ENCODE measurements at regions not wholly inside any gene's neighbourhood (a gene's known extent, or its start where the extent isn't known, plus 50 kb on each side); places are given as distances from the start of the nearest gene placed in this dataset.

- no peak for TF ChIP-seq ZBTB4 (CRISPR knock-in tag; IDR thresholded peaks at IDR 0.05)
- TF ChIP-seq STAT1 (conservative IDR thresholded peaks at IDR 0.05): no peak
These were observed 214.0 kb upstream of the ADRA1B start (continued) for GRCh38 chr5:159702301-159702700.

GRCh38 chr5:159702826-159703225 is 213.5 kb upstream of the ADRA1B start:
- no peak for FAIRE-seq
- no TSS peak for BruUV-seq (replicated peaks)
- Histone ChIP-seq H3K4me1 (ENCODE audit: control insufficient read depth, insufficient read depth, low read length) (no peaks in the 10 kb centered on the region), H3K36me3 (ENCODE audit: control insufficient read depth in 2 of 2, insufficient read depth in 2 of 2, low read length in 1 of 2) (no peaks in the 10 kb centered on the region), H3K4me2 (ENCODE audit: control insufficient read depth, insufficient read depth) (no peak overlapping the region), H4K20me1 (ENCODE audit: control insufficient read depth, insufficient read depth) (no peaks in the 10 kb centered on the region), H3K4me3 (no peak overlapping the region), H3K27me3 (replicated peaks in 1 of 2; ENCODE audit: control insufficient read depth in 2 of 2, insufficient read depth in 2 of 2, low read length in 1 of 2) (no peaks in the 10 kb centered on the region), H2AFZ (ENCODE audit: control insufficient read depth, low read depth, low read length) (no peak overlapping the region), H3K9ac (ENCODE audit: control insufficient read depth, insufficient read depth, low read length) (no peak overlapping the region), H3K9me3 (replicated peaks; ENCODE audit: control insufficient read depth, insufficient read depth, low read length) (no peaks in the 10 kb centered on the region; the same call in 2 of the 3 replicates), H3K27ac (ENCODE audit: control insufficient read depth, insufficient read depth) (no peak overlapping the region), H3K79me2 (ENCODE audit: control insufficient read depth, insufficient read depth, low read length) (no peaks in the 10 kb centered on the region)
- no peak for ATAC-seq
- ChIA-PET SMC1A (ENCODE audit: uncharacterized antibody, unreplicated experiment) (interaction anchor here (1.3 kb wide), 1 partner anchor 546 kb away, joined by 3 read pairs; no protein-coding TSS in a partner anchor), POLR2A (no interaction called here), CTCF (interaction anchor here (1.6 kb wide), 1 partner anchor 12 kb away, joined by 4 read pairs; no protein-coding TSS in a partner anchor), RAD21 (ENCODE audit: unreplicated experiment) (no interaction called here)
- 96% methylated on average over 1 of the region's 1 CpG for WGBS (ENCODE audit: insufficient coverage, insufficient replicate concordance, low lambda C conversion rate, missing lambda C conversion rate)
- no peak for TF ChIP-seq RAD51 (IDR thresholded peaks at IDR 0.05)
- TF ChIP-seq GABPA (IDR thresholded peaks at IDR 0.05; ENCODE audit: low read depth): no peak
- TF ChIP-seq BRCA1 (IDR thresholded peaks at IDR 0.05; ENCODE audit: low read depth, low read length): no peak
- no peak for TF ChIP-seq NR2C1 (IDR thresholded peaks at IDR 0.05)
- no peak for TF ChIP-seq TARDBP (IDR thresholded peaks at IDR 0.05; ENCODE audit: borderline replicate concordance)
- no peak for TF ChIP-seq HSF1 (IDR thresholded peaks at IDR 0.05; ENCODE audit: low read depth, low read length)
- TF ChIP-seq DPF2 (IDR thresholded peaks at IDR 0.05): no peak
- no peak for TF ChIP-seq JUND (IDR thresholded peaks at IDR 0.05; ENCODE audit: low read depth, low read length)
- no peak for TF ChIP-seq MTA2 (IDR thresholded peaks at IDR 0.05; ENCODE audit: low read depth)
- DNase-seq (ENCODE audit: low read depth, low spot score): no peak
- in situ Hi-C loops (cut with MboI) (no loop called here), intact Hi-C loops (cut with micrococcal nuclease; ENCODE audit: unreplicated experiment) (no loop called here)

All from GM12878 (cell line).